Right lobe of liver (tissue), 6 donors: ENCODE measurements at regions not wholly inside any gene's neighbourhood (a gene's known extent, or its start where the extent isn't known, plus 50 kb on each side); places are given as distances from the start of the nearest gene placed in this dataset.
"Not testable (repeated sequence)": the region's sequence is repeated elsewhere in the genome, so short reads cannot be mapped to it uniquely, and the experiment has no call there.

ENCODE experiments used
- ATAC-seq, 4 donors: fragments of 200-7000 bp; cut with Tn5 transposase; one replicate each; pipeline ENCODE4 v1.9.1; 2020; ENCODE audit warnings: mild to moderate bottlenecking in 4 of 4, moderate library complexity in 4 of 4
- DNase-seq, 3 donors: peaks; one replicate each; pipeline ENCODE4 v3.0.0-alpha.2; 2020
- H3K27ac ChIP-seq, 3 donors: fragments of 200-600 bp; one replicate each; pipeline ENCODE4 v1.8.0; 2022
- H3K27me3 ChIP-seq, 2 donors: fragments of 200-600 bp; one replicate each; pipeline ENCODE4 v1.8.0; 2022
- H3K36me3 ChIP-seq, 4 donors: fragments of 200-600 bp; sonication (generic) in 1 of 4; one replicate each; pipeline versions ENCODE4 v1.5.1 to v1.8.0; 2017 to 2022; ENCODE audit warnings: control low read depth in 1 of 4
- H3K4me1 ChIP-seq, 4 donors: fragments of 200-600 bp; sonication (generic) in 1 of 4; one replicate each; pipeline versions ENCODE4 v1.5.1 to v1.8.0; 2017 to 2022; ENCODE audit warnings: control low read depth in 1 of 4
- H3K4me3 ChIP-seq, 3 donors: fragments of 200-600 bp; one replicate each; pipeline ENCODE4 v1.8.0; 2022
- H3K9me3 ChIP-seq, 4 donors: fragments of 200-600 bp; sonication (generic) in 1 of 4; one replicate each; pipeline versions ENCODE4 v1.5.1 to v1.8.0; 2017 to 2022; ENCODE audit warnings: control low read depth in 1 of 4
- CTCF ChIP-seq, 4 donors: fragments of 200-600 bp in 3 of 4; fragments of 450-650 bp in 1 of 4; IDR thresholded peaks; one replicate each; pipeline versions ENCODE4 v1.5.1 to v1.8.0; 2016 to 2022; ENCODE audit warnings: antibody characterized with exemption in 4 of 4, mild to moderate bottlenecking in 2 of 4
- POLR2A ChIP-seq: fragments of 450-650 bp; IDR thresholded peaks from one replicate; pipeline ENCODE4 v1.6.1; 2017; ENCODE audit warnings: antibody characterized with exemption, mild to moderate bottlenecking
- WGBS: methylation state at CpG from one replicate; pipeline ENCODE4 v1.1.6; 2018; ENCODE audit warnings: low coverage, low lambda C conversion rate; ENCODE audit not compliant: insufficient coverage; ENCODE audit errors: missing lambda C conversion rate; 5-methylcytosine and 5-hydroxymethylcytosine counted together
- intact Hi-C, 2 donors: fragments of 100-400 bp; cut with DNase I; formaldehyde crosslinking; loops; one replicate each; pipeline versions ENCODE4 v1.11.2 to v1.14.1; 2022
- donor health status: DM: no; HTN: yes; CAD: no.
- donor health status: DM: no; HTN: no; CAD: no.
- donor health status: DM: no; HTN: no; CAD: no.
- donor health status: DM: no; HTN: yes; CAD: no.
- donor health status: DM: no; HTN: yes; CAD: no.

- no peaks in the 10 kb centered on the region for H3K4me1 ChIP-seq
- DNase-seq (no peak), ATAC-seq (no peak)
- no peaks in the 10 kb centered on the region for H3K9me3 ChIP-seq
- H3K4me3 ChIP-seq = no peak overlapping the region
- H3K27me3 ChIP-seq = no peaks in the 10 kb centered on the region
- 30% methylated on average over 4 of the region's 4 CpGs for WGBS
- no peaks in the 10 kb centered on the region for H3K36me3 ChIP-seq
- TF ChIP-seq POLR2A = no peak
- no peak for TF ChIP-seq CTCF (IDR thresholded peaks at IDR 0.05)
- H3K27ac ChIP-seq = no peak overlapping the region
- intact Hi-C loops = no loop called here
Measured at GRCh38 chr7:125927556-125927955, 997.9 kb upstream of the POT1 start.

GRCh38 chr7:125926621-125927020 lies 997.0 kb upstream of the POT1 start:
- H3K9me3 ChIP-seq = no peaks in the 10 kb centered on the region
- H3K36me3 ChIP-seq = no peaks in the 10 kb centered on the region
- no peak overlapping the region for H3K27ac ChIP-seq
- DNase-seq (no peak), ATAC-seq (no peak)
- intact Hi-C loops = no loop called here
- H3K27me3 ChIP-seq = no peaks in the 10 kb centered on the region
- no peaks in the 10 kb centered on the region for H3K4me1 ChIP-seq
- H3K4me3 ChIP-seq = no peak overlapping the region
- TF ChIP-seq CTCF (IDR thresholded peaks at IDR 0.05) = no peak
- no peak for TF ChIP-seq POLR2A
- 33% methylated on average over 1 of the region's 1 CpG for WGBS

- H3K4me1 ChIP-seq = no peaks in the 10 kb centered on the region
- WGBS = 27% methylated on average over 2 of the region's 2 CpGs
- H3K27ac ChIP-seq = no peak overlapping the region
- H3K4me3 ChIP-seq = no peak overlapping the region
- no peak for DNase-seq
- no peaks in the 10 kb centered on the region for H3K9me3 ChIP-seq
- intact Hi-C loops = no loop called here
- no peak for TF ChIP-seq POLR2A
- no peak for TF ChIP-seq CTCF (IDR thresholded peaks at IDR 0.05)
- ATAC-seq = no peak
- H3K27me3 ChIP-seq = no peaks in the 10 kb centered on the region
- H3K36me3 ChIP-seq = no peaks in the 10 kb centered on the region
Measured at GRCh38 chr7:125924037-125924436, 994.4 kb upstream of the POT1 start.

GRCh38 chr7:125915381-125915948 lies 985.8 kb upstream of the POT1 start:
- H3K27ac ChIP-seq, H3K9me3 ChIP-seq, intact Hi-C loops, H3K4me1 ChIP-seq, H3K36me3 ChIP-seq, DNase-seq, ATAC-seq, H3K27me3 ChIP-seq, H3K4me3 ChIP-seq: not testable (repeated sequence)
- 41% methylated on average over 3 of the region's 4 CpGs for WGBS

GRCh38 chr7:125908711-125909110 lies 979.1 kb upstream of the POT1 start:
- intact Hi-C loops = no loop called here
- TF ChIP-seq CTCF (IDR thresholded peaks at IDR 0.05) (no peak), POLR2A (no peak)
- DNase-seq (no peak), ATAC-seq (no peak)
- Histone ChIP-seq H3K36me3 (no peaks in the 10 kb centered on the region), H3K27ac (no peak overlapping the region), H3K4me1 (no peaks in the 10 kb centered on the region), H3K27me3 (no peaks in the 10 kb centered on the region), H3K9me3 (no peaks in the 10 kb centered on the region), H3K4me3 (no peak overlapping the region)
- 95% methylated on average over 2 of the region's 2 CpGs for WGBS
